RWPE2 (cell line): ENCODE measurements at regions not wholly inside any gene's neighbourhood (a gene's known extent, or its start where the extent isn't known, plus 50 kb on each side); places are given as distances from the start of the nearest gene placed in this dataset.
"Not testable (repeated sequence)": the region's sequence is repeated elsewhere in the genome, so short reads cannot be mapped to it uniquely, and the experiment has no call there.

Source experiments
- ATAC-seq: fragments of 200-7000 bp; cut with Tn5 transposase; 3 replicates; pipeline ENCODE4 v1.9.1; 2021; ENCODE audit warnings: low read depth
- DNase-seq: peaks from one replicate; pipeline ENCODE4 v3.0.0-alpha.2; 2020; ENCODE audit warnings: low spot score
- H3K27ac ChIP-seq: fragments of 450-650 bp; 2 replicates; pipeline ENCODE4 v1.5.1; 2017; ENCODE audit warnings: mild to moderate bottlenecking; ENCODE audit not compliant: poor library complexity, severe bottlenecking
- H3K27me3 ChIP-seq: fragments of 250-450 bp; sonication (Bioruptor Pico); 2 replicates; pipeline ENCODE4 v1.5.1; 2021; ENCODE audit warnings: mild to moderate bottlenecking, moderate library complexity; ENCODE audit not compliant: insufficient read depth, poor library complexity, severe bottlenecking
- H3K36me3 ChIP-seq: fragments of 250-450 bp; sonication (Bioruptor Pico); 2 replicates; pipeline ENCODE4 v1.5.1; 2020; ENCODE audit warnings: low read depth, mild to moderate bottlenecking, moderate library complexity
- H3K4me1 ChIP-seq: fragments of 250-450 bp; sonication (Bioruptor Pico); 2 replicates; pipeline ENCODE4 v1.5.1; 2021; ENCODE audit warnings: mild to moderate bottlenecking, moderate library complexity; ENCODE audit not compliant: insufficient read depth, poor library complexity, severe bottlenecking
- H3K4me3 ChIP-seq: fragments of 250-450 bp; sonication (Bioruptor Pico); 2 replicates; pipeline ENCODE4 v1.5.1; 2021; ENCODE audit warnings: mild to moderate bottlenecking, moderate library complexity; ENCODE audit not compliant: severe bottlenecking
- H3K9me3 ChIP-seq: fragments of 250-450 bp; sonication (Bioruptor Pico); 2 replicates; pipeline ENCODE4 v1.5.1; 2021; ENCODE audit warnings: mild to moderate bottlenecking, moderate library complexity; ENCODE audit not compliant: severe bottlenecking
- CTCF ChIP-seq: fragments of 450-650 bp; IDR thresholded peaks from one replicate; pipeline ENCODE4 v1.5.1; 2017; ENCODE audit warnings: mild to moderate bottlenecking, moderate library complexity; ENCODE audit not compliant: poor library complexity, severe bottlenecking

- no peaks in the 10 kb centered on the region for H3K36me3 ChIP-seq
- ATAC-seq: no peak
- no peak for TF ChIP-seq CTCF
Measured at GRCh38 chr15:62869116-62869515, 173.4 kb upstream of the TPM1 start.

GRCh38 chr15:62870216-62870615, 172.3 kb upstream of the TPM1 start:
- Histone ChIP-seq H3K4me3 (no peak overlapping the region), H3K27me3 (no peaks in the 10 kb centered on the region), H3K36me3 (no peaks in the 10 kb centered on the region), H3K27ac (no peak overlapping the region), H3K9me3 (no peaks in the 10 kb centered on the region), H3K4me1 (no peaks in the 10 kb centered on the region)
- TF ChIP-seq CTCF: no peak
- DNase-seq (no peak), ATAC-seq (no peak)

More at GRCh38 chr15:62869116-62869515, 173.4 kb upstream of the TPM1 start:
- DNase-seq: no peak
- Histone ChIP-seq H3K27ac (no peak overlapping the region), H3K4me1 (no peaks in the 10 kb centered on the region), H3K4me3 (no peak overlapping the region), H3K9me3 (no peaks in the 10 kb centered on the region), H3K27me3 (no peaks in the 10 kb centered on the region)

GRCh38 chr15:62870701-62871100, 171.8 kb upstream of the TPM1 start:
- not testable (repeated sequence) for ATAC-seq, H3K9me3 ChIP-seq, DNase-seq, H3K4me1 ChIP-seq, H3K27ac ChIP-seq, H3K4me3 ChIP-seq, H3K36me3 ChIP-seq, H3K27me3 ChIP-seq

- no peaks in the 10 kb centered on the region for H3K4me1 ChIP-seq
- H3K36me3 ChIP-seq: no peaks in the 10 kb centered on the region
- no peak overlapping the region for H3K27ac ChIP-seq
- DNase-seq (no peak), ATAC-seq (0 out of 3 replicates have a peak, but pooled peaks have one; percentile 27)
- no peaks in the 10 kb centered on the region for H3K27me3 ChIP-seq
- no peak overlapping the region for H3K4me3 ChIP-seq
- H3K9me3 ChIP-seq: no peaks in the 10 kb centered on the region
- no peak for TF ChIP-seq CTCF
Measured at GRCh38 chr15:62873203-62873602, 169.3 kb upstream of the TPM1 start.

GRCh38 chr15:62874064-62874463, 168.5 kb upstream of the TPM1 start:
- no peak for TF ChIP-seq CTCF

More at GRCh38 chr15:62874064-62874463, 168.5 kb upstream of the TPM1 start:
- no peaks in the 10 kb centered on the region for H3K36me3 ChIP-seq
- H3K27me3 ChIP-seq: no peaks in the 10 kb centered on the region
- no peaks in the 10 kb centered on the region for H3K9me3 ChIP-seq
- no peak for DNase-seq
- no peak overlapping the region for H3K4me3 ChIP-seq
- no peak overlapping the region for H3K27ac ChIP-seq
- no peak for ATAC-seq
- H3K4me1 ChIP-seq: no peaks in the 10 kb centered on the region
